BE2C (cell line): ENCODE measurements at regions not wholly inside any gene's neighbourhood (a gene's known extent, or its start where the extent isn't known, plus 50 kb on each side); places are given as distances from the start of the nearest gene placed in this dataset.

Source experiments
- DNase-seq: peaks from one replicate; pipeline ENCODE4 v3.0.0-alpha.2; 2020
- H3K27me3 ChIP-seq: fragments of 250-450 bp; sonication (Bioruptor Pico); 2 replicates; pipeline ENCODE4 v1.5.1; 2020; ENCODE audit warnings: mild to moderate bottlenecking
- H3K36me3 ChIP-seq: fragments of 250-450 bp; sonication (Bioruptor Pico); 2 replicates; pipeline ENCODE4 v1.5.1; 2020; ENCODE audit warnings: mild to moderate bottlenecking
- H3K4me1 ChIP-seq: fragments of 250-450 bp; sonication (Bioruptor Pico); 2 replicates; pipeline ENCODE4 v1.5.1; 2020
- H3K4me3 ChIP-seq: 2 replicates; pipeline ENCODE4 v1.5.1; 2011; ENCODE audit warnings: low read depth, low read length
- H3K9me3 ChIP-seq: fragments of 250-450 bp; sonication (Bioruptor Pico); 2 replicates; pipeline ENCODE4 v1.5.1; 2020
- TF ChIP-seq, protein P1 (sequence below): IDR thresholded peaks from 2 replicates; pipeline ENCODE4 v1.5.1; 2012; ENCODE audit warnings: mild to moderate bottlenecking, low read depth, low read length

DNA sequence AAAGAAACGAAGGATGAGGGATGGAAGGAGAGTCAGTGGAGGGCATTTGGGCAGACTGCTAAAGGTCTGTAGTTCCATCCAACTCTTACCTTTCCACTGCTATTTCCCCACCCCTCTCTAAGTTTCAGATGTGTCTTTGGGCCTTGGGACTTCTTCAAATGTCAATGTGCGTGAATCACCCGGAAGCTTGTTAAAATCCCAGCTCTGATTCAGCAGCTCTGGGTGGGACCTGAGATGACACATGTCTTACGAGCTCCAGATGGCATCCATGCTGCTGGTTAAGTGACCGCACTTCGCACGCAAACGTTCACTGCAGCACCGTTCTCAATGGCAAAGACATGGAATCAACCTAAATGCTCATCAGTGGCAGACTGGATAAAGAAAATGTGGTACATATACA, 309.9 kb downstream of the VRK1 start:
- Histone ChIP-seq H3K4me1 (no peaks in the 10 kb centered on the region), H3K4me3 (no peak overlapping the region), H3K9me3 (no peaks in the 10 kb centered on the region), H3K36me3 (no peaks in the 10 kb centered on the region), H3K27me3 (no peaks in the 10 kb centered on the region)
- no peak for DNase-seq
- TF ChIP-seq, protein P1, sequence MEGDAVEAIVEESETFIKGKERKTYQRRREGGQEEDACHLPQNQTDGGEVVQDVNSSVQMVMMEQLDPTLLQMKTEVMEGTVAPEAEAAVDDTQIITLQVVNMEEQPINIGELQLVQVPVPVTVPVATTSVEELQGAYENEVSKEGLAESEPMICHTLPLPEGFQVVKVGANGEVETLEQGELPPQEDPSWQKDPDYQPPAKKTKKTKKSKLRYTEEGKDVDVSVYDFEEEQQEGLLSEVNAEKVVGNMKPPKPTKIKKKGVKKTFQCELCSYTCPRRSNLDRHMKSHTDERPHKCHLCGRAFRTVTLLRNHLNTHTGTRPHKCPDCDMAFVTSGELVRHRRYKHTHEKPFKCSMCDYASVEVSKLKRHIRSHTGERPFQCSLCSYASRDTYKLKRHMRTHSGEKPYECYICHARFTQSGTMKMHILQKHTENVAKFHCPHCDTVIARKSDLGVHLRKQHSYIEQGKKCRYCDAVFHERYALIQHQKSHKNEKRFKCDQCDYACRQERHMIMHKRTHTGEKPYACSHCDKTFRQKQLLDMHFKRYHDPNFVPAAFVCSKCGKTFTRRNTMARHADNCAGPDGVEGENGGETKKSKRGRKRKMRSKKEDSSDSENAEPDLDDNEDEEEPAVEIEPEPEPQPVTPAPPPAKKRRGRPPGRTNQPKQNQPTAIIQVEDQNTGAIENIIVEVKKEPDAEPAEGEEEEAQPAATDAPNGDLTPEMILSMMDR = no peak

DNA sequence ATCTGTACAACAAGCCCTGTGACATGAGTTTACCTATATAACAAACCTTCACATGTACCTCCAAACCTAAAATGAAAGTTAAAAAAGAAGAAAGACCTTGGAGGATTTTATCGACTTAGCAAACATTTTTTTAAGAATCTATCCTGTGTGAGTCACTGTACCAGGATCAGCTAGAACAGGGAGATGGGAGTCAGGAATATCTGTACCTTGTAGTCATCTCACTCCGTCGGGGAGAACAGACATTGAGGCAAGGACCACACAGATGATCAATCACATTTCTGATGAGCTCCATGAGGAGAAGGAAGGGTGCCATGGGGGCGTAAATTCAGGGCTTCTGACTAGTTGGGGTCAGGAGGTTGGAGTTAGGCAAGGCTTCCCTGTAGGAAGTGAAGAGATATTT, 310.6 kb downstream of the VRK1 start:
- no peaks in the 10 kb centered on the region for H3K36me3 ChIP-seq
- no peaks in the 10 kb centered on the region for H3K27me3 ChIP-seq
- H3K9me3 ChIP-seq = no peaks in the 10 kb centered on the region
- TF ChIP-seq, protein P1 = no peak
- H3K4me1 ChIP-seq = no peaks in the 10 kb centered on the region
- DNase-seq = no peak
- H3K4me3 ChIP-seq = no peak overlapping the region

DNA sequence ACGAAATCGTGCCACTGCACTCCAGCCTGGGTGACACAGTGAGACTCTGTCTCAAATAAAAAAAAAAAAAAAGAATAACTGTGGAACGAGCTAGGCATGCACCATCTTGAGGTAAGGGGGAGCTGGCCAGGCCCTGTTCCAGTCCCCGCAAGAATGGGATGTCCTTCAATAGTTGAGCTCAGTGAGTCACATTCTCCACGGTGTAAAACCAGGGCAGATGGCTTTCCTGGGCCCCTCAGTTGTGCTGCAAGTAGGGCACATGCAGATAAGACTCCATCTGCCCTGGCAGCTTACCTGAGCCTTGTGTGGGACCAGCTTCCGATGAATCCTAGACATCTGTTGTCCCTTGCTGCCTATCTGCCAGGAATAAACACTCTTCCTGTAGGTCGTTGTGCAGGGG, 312.1 kb downstream of the VRK1 start:
- Histone ChIP-seq H3K4me3 (no peak overlapping the region), H3K36me3 (no peaks in the 10 kb centered on the region), H3K4me1 (no peaks in the 10 kb centered on the region), H3K27me3 (no peaks in the 10 kb centered on the region), H3K9me3 (no peaks in the 10 kb centered on the region)
- TF ChIP-seq, protein P1 = no peak
- DNase-seq = no peak

DNA sequence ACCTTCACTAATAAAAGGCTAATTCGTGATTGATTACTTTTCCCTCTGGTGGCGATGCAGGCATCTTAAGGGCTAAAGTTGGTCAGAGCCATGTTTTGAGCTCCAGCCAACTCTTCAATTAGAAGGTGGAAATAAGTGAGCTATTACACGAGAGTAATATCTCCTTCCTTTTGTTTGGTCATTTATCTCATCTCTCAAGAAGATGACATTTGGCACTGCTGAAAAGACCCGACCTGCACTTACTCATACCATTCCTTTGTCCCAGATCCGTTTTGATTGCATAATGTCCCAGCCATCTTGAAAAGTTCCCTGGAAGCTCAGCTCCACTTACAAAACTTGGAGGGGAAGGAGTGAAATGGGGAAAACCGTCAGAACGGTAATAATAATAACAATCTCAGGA, 316.2 kb downstream of the VRK1 start:
- TF ChIP-seq, protein P1 = no peak
- Histone ChIP-seq H3K27me3 (no peaks in the 10 kb centered on the region), H3K36me3 (no peaks in the 10 kb centered on the region), H3K9me3 (no peaks in the 10 kb centered on the region), H3K4me3 (no peak overlapping the region), H3K4me1 (no peaks in the 10 kb centered on the region)
- no peak for DNase-seq

DNA sequence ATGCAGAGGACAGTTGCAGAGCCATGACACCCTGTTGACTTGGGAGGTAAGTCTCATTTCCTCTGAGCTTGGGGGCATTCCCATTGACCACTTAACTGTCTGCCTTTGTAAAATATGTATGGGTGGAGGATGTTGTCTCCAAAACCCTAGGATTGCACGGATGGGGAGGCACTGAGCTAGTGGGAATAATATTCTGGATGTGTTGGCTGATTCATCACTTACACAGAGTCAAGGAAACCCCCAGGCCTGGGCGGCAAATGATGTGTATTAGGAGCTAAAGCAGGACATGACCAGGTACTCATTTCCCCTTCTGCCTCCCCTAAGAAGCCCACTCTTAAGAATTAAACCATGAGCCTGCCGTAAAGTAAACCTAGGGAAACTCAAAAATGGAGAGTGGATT, 319.4 kb downstream of the VRK1 start:
- DNase-seq = no peak
- Histone ChIP-seq H3K9me3 (no peaks in the 10 kb centered on the region), H3K4me1 (no peaks in the 10 kb centered on the region), H3K4me3 (no peak overlapping the region), H3K27me3 (no peaks in the 10 kb centered on the region), H3K36me3 (no peaks in the 10 kb centered on the region)
- TF ChIP-seq, protein P1 = no peak

DNA sequence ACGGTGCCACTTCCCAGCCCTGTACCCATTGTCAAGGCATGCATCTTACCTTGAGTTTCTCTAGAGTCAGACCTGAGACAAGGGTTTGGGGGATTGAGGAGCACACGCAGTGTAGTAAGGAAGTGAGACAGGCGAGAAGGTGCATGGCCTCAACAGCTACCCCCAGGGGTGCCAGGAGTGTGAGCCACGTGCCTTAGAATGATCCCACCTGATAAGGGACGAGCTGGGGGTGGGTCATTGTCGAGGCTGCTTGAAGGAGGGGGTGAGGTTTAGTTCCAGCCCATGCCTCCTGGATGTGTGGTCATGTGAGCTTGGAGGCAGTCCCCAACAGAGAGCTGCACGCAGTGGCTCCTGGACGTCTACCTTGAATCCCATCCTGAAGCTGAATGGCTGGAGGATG, 320.5 kb downstream of the VRK1 start:
- Histone ChIP-seq H3K36me3 (no peaks in the 10 kb centered on the region), H3K4me3 (no peak overlapping the region), H3K9me3 (no peaks in the 10 kb centered on the region), H3K4me1 (no peaks in the 10 kb centered on the region), H3K27me3 (peaks cover 1% of the 10 kb centered on the region; the same call in 1 of the 2 replicates)
- no peak for DNase-seq
- TF ChIP-seq, protein P1 = no peak
